NCI-H2107 treated with DMSO at 0.1 percent for 48 hours (cell line): ENCODE measurements at regions not wholly inside any gene's neighbourhood (a gene's known extent, or its start where the extent isn't known, plus 50 kb on each side); places are given as distances from the start of the nearest gene placed in this dataset.
"Not testable (repeated sequence)": the region's sequence is repeated elsewhere in the genome, so short reads cannot be mapped to it uniquely, and the experiment has no call there.

Experiments used
- DNase-seq: peaks from one replicate; lab custom pipeline; 2025; ENCODE audit not compliant: unreplicated experiment; lab: John Stamatoyannopoulos, UW

DNA sequence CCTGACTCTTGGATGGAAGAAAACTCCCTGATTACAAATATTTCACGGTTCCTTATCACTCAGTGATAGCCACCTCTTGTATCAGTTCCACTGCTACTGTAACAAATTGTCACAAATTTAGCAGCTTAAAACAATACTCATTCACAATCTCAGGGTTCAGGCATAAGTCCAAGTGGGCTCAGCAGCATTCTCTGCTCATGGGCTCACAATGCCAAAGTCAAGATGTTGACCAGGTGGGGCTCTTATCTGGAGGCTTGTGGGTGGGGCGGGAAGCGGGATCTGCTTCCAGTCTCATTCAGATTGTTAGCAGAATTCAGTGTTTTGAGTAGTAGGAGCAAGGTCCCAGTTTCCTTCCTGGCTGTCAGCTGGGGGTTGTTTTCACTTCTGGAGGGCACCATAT lies 137.3 kb upstream of the FAM78B start:
- DNase-seq = no peak

DNA sequence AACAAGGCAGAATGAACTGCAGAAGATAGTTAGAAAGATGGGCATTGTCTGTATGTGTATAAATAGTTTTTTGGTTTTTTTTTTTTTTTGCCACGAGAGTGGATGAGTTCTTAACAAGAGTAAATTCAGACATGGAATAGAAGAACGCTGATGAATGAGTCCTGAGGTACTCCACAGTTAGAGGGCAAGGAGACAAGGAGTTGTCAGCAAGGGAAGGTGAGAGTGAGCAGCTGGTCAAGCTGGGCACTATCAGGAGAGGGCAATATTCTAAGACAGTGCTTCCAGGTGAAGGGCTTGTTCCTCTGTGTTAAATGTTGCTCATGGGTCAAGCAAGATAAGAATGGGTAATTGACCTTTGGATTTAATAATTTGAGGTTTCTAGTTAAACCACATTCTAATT lies 138.6 kb upstream of the FAM78B start:
- no peak for DNase-seq

DNA sequence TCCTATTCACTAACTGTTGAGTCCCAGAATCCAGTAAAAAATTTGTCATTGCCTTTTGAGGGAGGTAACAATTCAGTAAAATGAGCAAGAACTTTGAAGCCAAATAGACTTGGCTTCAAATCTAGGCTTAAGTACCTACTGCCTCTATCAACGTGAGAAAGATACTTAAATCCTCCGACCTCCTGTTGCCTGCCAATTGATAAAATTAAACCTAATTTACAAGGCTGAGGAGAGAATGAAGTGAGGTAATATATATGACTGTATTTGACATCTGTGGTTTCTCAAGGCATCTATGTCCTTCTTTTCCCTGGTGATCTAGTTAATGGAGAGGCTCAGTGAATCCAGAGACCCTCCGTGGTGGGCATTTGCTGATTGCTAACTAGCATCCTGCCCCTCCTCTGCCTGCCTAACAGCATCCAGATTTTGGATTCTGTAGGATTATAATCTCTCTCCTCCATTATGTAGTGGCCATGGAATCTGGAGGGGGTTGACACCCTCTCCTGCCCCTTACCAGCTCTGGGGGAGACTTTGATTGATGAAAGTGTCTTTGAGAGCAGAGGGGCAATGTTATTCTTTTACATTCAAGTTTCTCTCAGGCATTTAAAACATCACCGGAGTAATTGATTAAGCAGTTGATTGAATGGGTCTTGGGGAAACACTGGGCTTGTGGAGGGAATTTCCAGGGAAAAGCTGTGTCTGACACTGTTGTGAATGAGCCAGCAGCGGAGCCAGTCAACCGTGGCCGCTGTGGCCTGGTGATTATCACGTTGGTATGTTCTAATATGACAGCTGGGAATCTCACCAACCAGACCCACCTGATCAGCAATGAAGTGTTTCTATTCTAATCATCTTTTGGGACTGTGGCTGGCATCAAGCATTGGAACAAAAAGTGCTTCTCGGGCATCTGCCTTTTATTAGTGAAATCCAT lies 140.7 kb upstream of the FAM78B start:
- DNase-seq = no peak

DNA sequence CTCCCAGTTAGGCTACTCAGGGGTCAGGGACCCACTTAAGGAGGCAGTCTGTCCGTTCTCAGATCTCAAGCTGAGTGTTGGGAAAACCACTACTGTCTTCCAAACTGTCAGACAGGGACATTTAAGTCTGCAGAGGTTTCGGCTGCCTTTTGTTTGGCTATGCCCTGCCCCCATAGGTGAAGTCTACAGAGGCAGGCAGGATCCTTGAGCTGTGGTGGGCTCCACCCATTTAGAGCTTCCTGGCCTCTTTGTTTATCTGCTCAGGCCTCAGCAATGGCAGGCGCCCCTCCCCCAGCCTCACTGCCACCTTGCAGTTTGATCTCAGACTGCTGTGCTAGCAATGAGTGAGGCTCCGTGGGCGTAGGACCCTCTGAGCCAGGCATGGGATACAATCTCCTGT lies 149.5 kb upstream of the FAM78B start:
- DNase-seq = not testable (repeated sequence)

DNA sequence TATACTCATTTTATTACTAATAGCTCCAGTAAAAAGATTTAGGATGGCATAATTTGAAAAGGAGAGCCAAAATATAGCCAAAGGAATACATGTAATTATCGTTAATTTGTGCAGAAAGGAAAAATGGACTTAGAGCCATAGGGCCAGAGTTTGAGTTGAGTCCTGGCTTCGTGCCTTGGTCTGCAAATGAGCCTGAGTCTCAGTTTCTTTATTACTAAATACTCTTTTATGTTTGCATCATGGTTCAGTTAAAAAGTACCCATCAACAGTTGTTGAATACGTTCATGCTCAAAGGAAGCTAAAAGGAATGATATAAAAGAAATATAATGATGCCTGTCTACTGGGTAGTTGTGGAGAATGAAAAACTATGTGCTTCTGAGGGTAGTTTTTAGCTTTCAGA lies 155.7 kb upstream of the FAM78B start:
- DNase-seq = no peak

DNA sequence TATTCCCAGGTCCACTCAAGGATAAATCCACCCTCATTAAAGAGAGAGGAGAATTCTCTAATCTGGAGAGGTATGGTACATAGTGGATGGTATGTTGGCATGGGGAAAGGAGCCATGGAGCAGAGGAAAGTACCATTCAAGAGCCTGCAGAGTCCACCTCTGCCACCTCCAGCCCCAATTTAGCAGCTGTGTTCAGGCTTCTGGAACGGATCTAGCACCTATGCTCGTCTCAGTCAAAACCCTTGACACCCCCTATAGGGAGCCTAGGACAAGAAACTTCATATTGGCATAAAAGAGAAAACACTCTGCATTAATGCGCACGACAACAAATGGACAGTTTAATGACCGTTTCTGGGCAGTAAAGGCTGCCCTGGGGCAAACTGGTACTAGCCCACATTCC lies 161.1 kb upstream of the FAM78B start:
- DNase-seq = no peak

DNA sequence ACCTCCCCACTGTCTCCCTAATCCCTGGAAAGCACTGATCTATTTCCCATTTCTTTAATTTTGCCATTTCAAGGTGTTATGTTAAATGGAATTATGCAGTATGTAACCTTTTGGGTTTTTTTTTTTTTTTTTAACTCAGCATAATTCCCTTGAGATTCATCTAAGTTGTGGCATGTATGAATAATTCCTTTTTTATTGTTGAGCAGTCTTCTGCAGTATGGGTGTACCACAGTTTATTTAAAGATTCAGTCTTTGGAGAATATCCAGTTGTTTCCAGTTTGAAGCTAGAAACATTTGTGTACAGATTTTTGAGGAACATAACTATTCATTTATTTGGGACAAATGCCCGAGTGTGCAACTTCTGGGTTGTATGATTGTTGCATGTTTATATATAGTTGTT lies 162.2 kb upstream of the FAM78B start:
- no peak for DNase-seq

DNA sequence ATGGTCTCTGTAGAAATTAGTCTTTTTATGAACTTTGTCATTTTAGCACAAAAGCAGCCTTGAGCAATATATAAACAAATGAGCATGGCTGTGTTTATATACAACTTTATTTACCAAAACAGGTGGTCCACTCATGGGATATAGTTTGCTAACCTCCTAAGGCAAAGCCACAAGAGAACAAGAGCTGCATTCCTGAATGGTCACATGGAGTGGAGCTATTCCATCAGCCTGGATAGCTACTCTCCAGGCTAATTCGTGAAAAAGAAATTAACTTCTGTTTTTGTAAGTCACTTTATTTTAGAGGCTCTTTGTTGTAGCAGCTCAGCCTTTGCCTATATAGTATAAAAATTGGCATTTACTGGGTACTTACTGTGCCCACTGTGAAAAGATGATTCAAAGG lies 163.3 kb upstream of the FAM78B start:
- no peak for DNase-seq

DNA sequence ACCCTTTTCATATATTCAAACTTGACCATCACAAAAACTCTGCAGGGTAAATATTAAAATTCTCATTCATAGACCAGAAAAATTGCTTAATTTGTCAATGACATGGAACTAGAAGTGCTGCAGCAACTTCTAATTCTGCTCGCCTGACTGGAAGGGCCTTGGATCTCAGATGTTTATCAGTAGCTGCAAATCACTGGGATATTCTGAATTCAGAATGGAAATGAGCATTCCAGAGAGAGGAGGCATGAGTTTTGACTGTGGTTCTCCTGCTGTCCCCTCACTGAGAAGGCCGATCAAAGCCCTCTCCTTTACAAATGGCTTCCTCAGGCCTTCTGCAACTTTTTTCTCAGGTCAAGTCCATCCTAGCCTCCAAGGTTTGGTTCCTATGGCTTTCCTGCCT lies 171.3 kb upstream of the FAM78B start:
- DNase-seq = no peak

DNA sequence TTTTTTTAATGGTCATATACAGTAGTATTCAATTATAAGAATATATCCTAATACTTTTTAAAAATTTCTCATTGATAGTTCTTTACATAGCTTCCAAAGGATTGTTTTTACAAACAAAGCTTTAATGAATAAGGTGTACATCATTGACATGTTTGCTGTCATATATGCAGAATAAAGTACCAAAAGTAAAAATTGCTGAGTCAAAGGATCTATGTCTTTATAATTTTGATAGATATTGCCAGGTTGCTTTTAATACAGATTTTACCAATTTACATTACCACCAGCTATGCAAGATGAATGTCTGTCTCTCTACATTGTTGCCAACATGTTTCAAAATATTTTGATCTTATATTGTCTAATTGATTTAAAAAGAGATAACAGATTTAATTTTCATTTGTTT lies 173.9 kb upstream of the FAM78B start:
- no peak for DNase-seq

DNA sequence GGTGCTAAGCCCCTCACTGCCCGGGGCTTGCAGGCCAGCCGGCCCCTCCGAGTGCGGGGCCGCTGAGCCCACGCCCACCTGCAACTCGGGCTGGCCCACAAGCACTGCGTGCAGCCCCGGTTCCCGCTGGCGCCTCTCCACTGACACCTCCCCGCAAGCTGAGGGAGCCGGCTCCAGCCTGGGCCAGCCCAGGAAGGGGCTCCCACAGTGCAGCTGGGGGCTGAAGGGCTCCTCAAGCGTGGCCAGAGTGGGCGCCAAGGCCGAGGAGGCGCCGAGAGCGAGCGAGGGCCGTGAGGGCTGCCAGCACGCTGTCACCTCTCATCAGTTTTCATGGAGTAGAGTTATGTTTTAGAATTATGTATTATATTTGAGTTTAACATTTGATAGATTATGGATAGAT lies 176.5 kb upstream of the FAM78B start:
- no peak for DNase-seq

DNA sequence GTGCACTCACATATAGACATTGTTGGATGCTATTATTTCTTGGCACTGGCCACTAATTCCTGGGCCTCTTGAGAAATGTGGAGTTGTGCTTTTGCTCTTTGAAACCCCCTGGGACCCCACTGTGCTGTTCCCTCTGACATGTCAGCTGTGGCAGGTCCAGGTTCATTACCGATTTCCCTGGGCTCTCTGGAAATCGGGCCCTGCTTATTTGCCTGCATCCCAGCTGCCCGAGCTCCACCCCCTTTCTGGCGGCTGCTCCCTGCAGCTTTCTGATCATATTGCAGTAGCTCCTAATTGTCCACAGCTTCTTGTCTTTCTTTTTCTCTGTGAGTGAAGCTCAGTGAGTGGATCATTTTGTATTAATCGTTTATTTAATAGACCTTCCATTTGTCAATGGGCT lies 183.7 kb upstream of the FAM78B start:
- DNase-seq = no peak

DNA sequence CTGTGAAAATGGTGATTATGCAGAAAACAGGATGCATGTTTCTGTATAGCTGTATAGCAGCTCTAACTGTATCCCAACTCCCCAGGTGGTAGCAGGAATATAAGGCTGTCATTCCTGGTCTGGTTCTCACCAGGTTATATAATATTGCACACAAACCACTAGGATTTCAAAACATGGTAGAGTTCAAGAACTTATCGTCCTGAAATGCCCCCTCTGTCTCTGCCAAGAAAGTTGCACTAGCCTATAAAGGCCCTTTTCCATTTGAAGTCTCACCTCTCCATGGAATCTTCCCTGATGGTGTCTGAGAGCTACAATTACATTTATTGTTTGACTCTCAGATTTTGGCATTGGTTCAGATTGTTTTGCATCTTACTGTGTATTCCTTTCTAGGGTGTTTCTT lies 184.9 kb upstream of the FAM78B start:
- no peak for DNase-seq

DNA sequence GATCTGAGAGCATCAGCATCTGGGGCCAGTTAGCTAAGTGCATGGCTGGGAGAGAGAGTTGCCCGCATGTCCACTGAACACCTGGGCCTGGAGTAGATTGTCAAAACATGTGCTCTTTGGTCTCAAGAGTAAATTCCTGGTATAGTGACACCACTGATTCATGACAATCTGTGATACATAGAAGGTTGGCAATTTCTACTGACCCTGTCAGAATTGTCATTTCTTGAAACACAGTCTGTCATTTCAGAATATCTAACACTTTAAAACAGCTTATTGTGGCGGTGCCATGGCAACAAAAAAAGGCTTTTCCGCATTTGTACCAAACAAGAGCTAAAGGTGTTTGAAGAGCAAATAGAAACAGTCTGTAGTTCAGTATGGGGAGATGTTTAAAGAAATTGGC lies 186.4 kb upstream of the FAM78B start:
- DNase-seq = no peak

DNA sequence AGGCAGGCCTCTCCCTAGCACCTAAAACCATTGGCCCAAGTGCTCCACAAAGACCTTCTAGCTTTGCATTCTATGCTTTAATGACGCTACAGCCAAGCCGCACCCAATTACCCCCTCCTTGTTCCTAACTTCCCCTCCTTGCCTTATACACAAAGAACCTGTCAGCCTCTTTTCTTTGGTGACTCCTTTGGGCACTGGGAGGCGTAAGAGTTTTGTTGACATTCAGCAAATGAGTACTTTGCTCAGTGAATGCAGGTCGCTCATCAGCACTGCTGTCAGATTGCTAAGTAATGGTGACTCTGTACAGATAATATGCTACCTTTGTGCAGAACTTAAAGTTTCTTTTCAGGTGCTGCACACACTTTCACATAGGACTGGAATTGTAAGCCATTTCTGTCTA lies 187.6 kb upstream of the FAM78B start:
- DNase-seq = no peak

DNA sequence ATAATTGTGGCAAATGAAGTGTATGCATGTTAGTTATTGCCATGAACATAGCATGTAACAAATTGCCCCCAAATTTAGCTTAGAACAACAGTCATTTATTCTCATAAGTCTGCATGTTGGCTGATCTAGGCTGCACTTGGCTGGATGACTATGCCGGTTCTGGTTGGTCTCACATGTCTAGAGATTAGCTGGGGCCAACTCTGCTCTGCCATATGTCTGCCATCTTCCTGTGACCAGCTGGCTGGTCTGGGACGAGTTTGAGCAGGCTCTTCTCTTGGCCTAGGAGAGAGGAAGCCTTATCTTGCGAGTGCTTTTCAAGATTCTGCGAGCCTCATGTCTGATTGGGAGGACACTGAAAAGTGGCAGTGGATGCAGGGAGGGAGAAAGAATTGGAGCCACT lies 198.3 kb upstream of the FAM78B start:
- no peak for DNase-seq

DNA sequence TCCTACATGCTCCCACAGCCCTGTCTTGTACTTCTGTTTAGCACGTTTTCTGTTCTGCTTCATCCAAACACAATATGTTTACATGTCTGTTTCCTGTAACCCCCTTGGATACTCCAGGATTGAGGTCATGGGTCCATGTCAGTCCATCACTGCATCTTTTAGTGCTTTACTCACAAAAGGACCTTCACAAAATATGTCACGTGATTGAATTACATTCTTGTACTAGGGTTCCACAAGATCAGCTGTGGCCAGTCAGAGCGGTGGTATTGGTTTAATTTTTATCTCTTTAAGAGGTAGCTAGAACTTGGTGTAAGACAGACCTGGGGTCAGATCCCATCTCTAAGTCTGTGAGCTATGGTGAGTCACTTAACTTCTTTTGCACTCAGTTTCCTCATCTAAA lies 201.2 kb upstream of the FAM78B start:
- DNase-seq = no peak

DNA sequence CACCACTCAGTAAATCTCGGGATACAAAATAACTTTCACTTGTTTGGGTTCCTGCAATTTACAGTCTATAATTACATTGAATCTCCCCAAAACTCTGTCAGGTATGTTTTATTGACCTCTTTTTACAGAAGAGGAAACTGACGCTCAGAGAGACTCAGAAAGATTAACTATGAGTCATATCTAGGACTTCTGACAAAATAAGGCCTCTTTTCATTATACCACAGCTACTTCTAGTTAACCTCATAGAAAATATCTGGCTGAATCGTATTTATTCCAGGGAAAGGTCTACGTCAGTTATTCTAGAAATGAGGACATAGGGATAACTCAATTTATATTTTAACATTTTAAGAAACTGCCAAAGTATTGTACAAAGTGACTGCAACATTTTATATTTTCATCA lies 211.1 kb upstream of the FAM78B start:
- DNase-seq = no peak

DNA sequence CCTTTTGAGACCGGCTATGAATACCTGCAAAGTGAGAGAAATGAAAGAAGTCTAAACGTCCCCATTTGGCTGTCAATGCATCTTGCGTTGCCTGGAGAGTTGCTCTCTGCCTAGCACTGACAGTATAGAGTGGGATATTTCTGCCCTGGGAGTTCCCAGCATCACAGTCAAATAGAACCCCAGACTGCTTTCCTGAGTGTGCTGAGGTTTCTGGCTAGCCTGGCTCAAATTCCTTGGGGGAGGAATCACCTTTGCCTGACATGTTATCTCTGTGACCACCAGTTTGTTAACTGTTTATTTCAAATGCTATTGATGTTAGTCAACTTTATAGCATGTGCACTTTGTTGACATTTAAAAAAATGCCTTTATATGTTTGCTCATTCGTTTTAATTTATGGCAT lies 212.0 kb upstream of the FAM78B start:
- no peak for DNase-seq

DNA sequence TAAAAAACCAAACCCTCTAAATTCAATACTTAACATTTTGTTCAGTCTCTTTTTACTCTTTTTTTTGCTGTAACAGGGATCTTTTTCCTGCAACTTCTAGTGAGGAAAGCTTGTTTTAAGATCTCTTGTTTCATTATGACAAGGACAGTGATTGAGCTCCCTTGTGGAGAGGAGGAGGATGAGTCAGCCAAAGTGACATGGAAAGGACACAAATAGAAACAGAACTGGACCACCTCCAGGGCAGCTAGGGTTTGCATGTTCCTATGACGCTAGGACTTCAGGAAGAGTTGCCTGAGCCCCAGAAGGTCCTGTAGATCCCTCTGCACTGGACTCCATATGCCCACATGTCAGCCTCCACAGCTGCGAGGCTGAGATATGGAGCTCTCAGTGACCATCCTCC lies 212.6 kb upstream of the FAM78B start:
- DNase-seq = no peak

DNA sequence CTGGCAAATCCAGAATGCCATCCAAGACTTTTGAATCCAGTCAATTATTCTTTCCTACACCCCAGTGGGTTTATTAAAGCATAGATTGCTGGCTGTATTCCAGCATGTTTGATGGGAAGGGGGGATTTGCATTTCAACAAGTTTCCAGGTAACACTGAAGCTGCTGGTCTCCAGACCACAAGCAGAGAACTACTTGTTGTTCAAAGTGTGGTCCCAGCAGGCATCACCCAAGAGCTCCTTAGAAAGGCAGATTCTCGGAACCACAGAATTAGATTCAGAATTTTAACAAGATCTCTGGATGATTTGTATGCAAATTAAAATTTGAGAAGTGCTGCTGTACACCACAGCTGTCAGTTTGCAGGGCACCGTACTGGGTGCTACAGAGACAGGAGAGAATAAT lies 216.3 kb upstream of the FAM78B start:
- DNase-seq = no peak

DNA sequence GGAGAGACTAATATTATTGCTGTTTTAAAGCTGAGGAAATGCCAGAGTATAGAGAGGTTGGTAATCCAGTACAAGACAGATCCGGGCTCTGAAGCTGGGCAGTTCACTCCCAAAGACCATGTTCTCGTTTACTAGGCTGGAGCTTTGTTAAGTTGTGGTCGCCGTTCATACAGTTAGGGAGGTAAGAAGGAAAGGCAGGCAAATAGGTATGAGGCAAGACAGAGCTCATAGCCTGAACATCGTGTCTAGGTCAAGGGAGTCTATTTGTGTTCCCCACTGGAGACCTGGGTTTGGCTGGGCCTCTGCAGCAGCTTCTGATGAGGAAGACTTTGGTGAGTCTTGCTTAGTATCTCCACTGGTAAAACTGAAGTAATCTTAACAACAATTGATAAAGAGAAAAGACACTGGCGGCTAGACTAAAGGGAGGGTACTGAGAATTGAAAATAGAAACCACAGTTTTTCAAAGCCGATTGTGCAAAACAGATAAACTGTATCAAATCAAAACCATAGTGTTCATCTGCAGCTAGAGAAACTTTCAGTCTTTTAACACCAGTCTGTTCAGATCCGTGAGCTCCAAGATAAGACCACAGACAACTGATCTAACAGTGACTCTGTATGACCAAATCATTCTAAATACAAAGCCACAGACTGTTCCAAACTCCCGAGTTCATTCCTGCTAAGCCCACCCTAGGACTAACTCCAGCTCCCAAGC lies 217.0 kb upstream of the FAM78B start:
- DNase-seq = no peak

DNA sequence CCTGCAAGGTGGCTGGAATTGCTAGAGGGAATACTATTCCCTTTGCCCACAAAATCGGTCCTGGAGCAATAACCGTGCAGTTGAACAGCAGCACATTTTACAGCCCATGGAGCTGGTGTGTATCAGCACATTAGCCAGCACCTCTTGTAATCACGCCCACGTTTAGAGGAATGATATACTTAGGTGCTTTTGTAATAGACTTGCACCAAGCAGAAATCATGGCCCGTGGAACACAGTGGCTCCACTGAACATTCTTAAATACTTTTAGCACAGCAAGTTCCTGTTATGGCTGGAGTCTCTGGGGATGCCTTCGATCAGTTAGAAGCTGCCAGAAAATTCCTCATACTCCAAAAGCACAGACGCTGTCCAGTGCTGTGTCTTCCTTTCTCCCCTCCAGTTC lies 218.1 kb upstream of the FAM78B start:
- DNase-seq = no peak
